ENCODE measurements at regions not wholly inside any gene's neighbourhood (a gene's known extent, or its start where the extent isn't known, plus 50 kb on each side); places are given as distances from the start of the nearest gene placed in this dataset.

GRCh38 chr4:156501962-156502361 is 469.6 kb downstream of the PDGFC start:
- TF ChIP-seq ZNF274 (IDR thresholded peaks at IDR 0.05; ENCODE audit: low read depth, low read length) (no peak), RAD21 (IDR thresholded peaks at IDR 0.05; ENCODE audit: low read depth) (no peak), CTCF (IDR thresholded peaks at IDR 0.05 in 2 of 3, conservative IDR thresholded peaks at IDR 0.05 in 1 of 3; ENCODE audit: borderline replicate concordance in 1 of 3, insufficient read depth in 1 of 3, low read depth in 2 of 3, low read length in 2 of 3) (no peak), MAX (IDR thresholded peaks at IDR 0.05) (no peak), EZH2 (IDR thresholded peaks at IDR 0.05) (no peak), YY1 (IDR thresholded peaks at IDR 0.05; ENCODE audit: extremely low read depth, insufficient replicate concordance, low read depth, low read length) (no peak), POLR2A (IDR thresholded peaks at IDR 0.05; ENCODE audit: borderline replicate concordance, extremely low read depth, insufficient read depth, insufficient read length) (no peak), CEBPB (IDR thresholded peaks at IDR 0.05; ENCODE audit: low read depth) (no peak), SIN3A (IDR thresholded peaks at IDR 0.05; ENCODE audit: low read depth) (no peak), TCF7L2 (IDR thresholded peaks at IDR 0.05; ENCODE audit: borderline replicate concordance, extremely low read depth, insufficient read depth, insufficient read length) (no peak), POLR2AphosphoS5 (IDR thresholded peaks at IDR 0.05; ENCODE audit: low read depth, low read length) (no peak), EZH2phosphoT487 (IDR thresholded peaks at IDR 0.05; ENCODE audit: borderline replicate concordance) (no peak), ZBTB33 (IDR thresholded peaks at IDR 0.05; ENCODE audit: extremely low read depth, insufficient replicate concordance, low read length) (no peak), JUND (IDR thresholded peaks at IDR 0.05) (no peak)

All from HCT116 (cell line).